ENCODE measurements at regions not wholly inside any gene's neighbourhood (a gene's known extent, or its start where the extent isn't known, plus 50 kb on each side); places are given as distances from the start of the nearest gene placed in this dataset.
A peak's percentile ranks its signal among the peaks of the same experiment; 100 is the strongest.

GRCh38 chr14:54152351-54152750 lies 195.7 kb upstream of the BMP4 start:
- TF ChIP-seq POLR2AphosphoS5 (IDR thresholded peaks at IDR 0.05; ENCODE audit: low read depth, low read length) (no peak), POLR2A (IDR thresholded peaks at IDR 0.05; ENCODE audit: low read depth, low read length) (no peak)
- FAIRE-seq, result no peak

GRCh38 chr14:54166049-54166950 lies 209.7 kb upstream of the BMP4 start:
- no peak for DNase-seq (ENCODE audit: insufficient read length)
- FAIRE-seq, result no peak
- TF ChIP-seq POLR2AphosphoS5 (IDR thresholded peaks at IDR 0.05; ENCODE audit: low read depth, low read length) (no peak), POLR2A (IDR thresholded peaks at IDR 0.05; ENCODE audit: low read depth, low read length) (no peak), TAF1 (IDR thresholded peaks at IDR 0.05; ENCODE audit: borderline replicate concordance, low read depth, low read length) (no peak)

More at GRCh38 chr14:54152351-54152750, 195.7 kb upstream of the BMP4 start:
- DNase-seq (ENCODE audit: insufficient read length), result no peak

- TF ChIP-seq POLR2AphosphoS5 (IDR thresholded peaks at IDR 0.05; ENCODE audit: low read depth, low read length), result no peak
- no peak for TF ChIP-seq POLR2A (IDR thresholded peaks at IDR 0.05; ENCODE audit: low read depth, low read length)
- TF ChIP-seq TAF1 (IDR thresholded peaks at IDR 0.05; ENCODE audit: borderline replicate concordance, low read depth, low read length), result no peak
- DNase-seq (ENCODE audit: insufficient read length), result no peak
These were observed 211.9 kb upstream of the BMP4 start for GRCh38 chr14:54168489-54168888.

GRCh38 chr14:54169254-54169924 lies 212.8 kb upstream of the BMP4 start:
- no peak for FAIRE-seq
- TF ChIP-seq POLR2A (IDR thresholded peaks at IDR 0.05; ENCODE audit: low read depth, low read length) (no peak), TAF1 (IDR thresholded peaks at IDR 0.05; ENCODE audit: borderline replicate concordance, low read depth, low read length) (no peak), POLR2AphosphoS5 (IDR thresholded peaks at IDR 0.05; ENCODE audit: low read depth, low read length) (no peak)
- no peak for DNase-seq (ENCODE audit: insufficient read length)

More at GRCh38 chr14:54168489-54168888, 211.9 kb upstream of the BMP4 start:
- FAIRE-seq, result no peak

GRCh38 chr14:54170301-54170700 lies 213.7 kb upstream of the BMP4 start:
- TF ChIP-seq POLR2AphosphoS5 (IDR thresholded peaks at IDR 0.05; ENCODE audit: low read depth, low read length), result no peak
- TF ChIP-seq TAF1 (IDR thresholded peaks at IDR 0.05; ENCODE audit: borderline replicate concordance, low read depth, low read length), result no peak
- TF ChIP-seq POLR2A (IDR thresholded peaks at IDR 0.05; ENCODE audit: low read depth, low read length), result no peak
- no peak for FAIRE-seq
- no peak for DNase-seq (ENCODE audit: insufficient read length)

- no peak for TF ChIP-seq TAF1 (IDR thresholded peaks at IDR 0.05; ENCODE audit: borderline replicate concordance, low read depth, low read length)
- TF ChIP-seq POLR2A (IDR thresholded peaks at IDR 0.05; ENCODE audit: low read depth, low read length), result no peak
- TF ChIP-seq POLR2AphosphoS5 (IDR thresholded peaks at IDR 0.05; ENCODE audit: low read depth, low read length), result no peak
- no peak for DNase-seq (ENCODE audit: insufficient read length)
- no peak for FAIRE-seq
These were observed 215.5 kb upstream of the BMP4 start for GRCh38 chr14:54172114-54172513.

- DNase-seq (ENCODE audit: insufficient read length), result no peak
- TF ChIP-seq POLR2AphosphoS5 (IDR thresholded peaks at IDR 0.05; ENCODE audit: low read depth, low read length) (no peak), POLR2A (IDR thresholded peaks at IDR 0.05; ENCODE audit: low read depth, low read length) (no peak), TAF1 (IDR thresholded peaks at IDR 0.05; ENCODE audit: borderline replicate concordance, low read depth, low read length) (no peak)
- FAIRE-seq, result no peak
These were observed 215.9 kb upstream of the BMP4 start for GRCh38 chr14:54172562-54172961.

- TF ChIP-seq TAF1 (IDR thresholded peaks at IDR 0.05; ENCODE audit: borderline replicate concordance, low read depth, low read length) (no peak), POLR2A (IDR thresholded peaks at IDR 0.05; ENCODE audit: low read depth, low read length) (no peak), POLR2AphosphoS5 (IDR thresholded peaks at IDR 0.05; ENCODE audit: low read depth, low read length) (no peak)
- DNase-seq (ENCODE audit: insufficient read length) (no peak), FAIRE-seq (no peak)
These were observed 217.2 kb upstream of the BMP4 start for GRCh38 chr14:54173802-54174201.

GRCh38 chr14:54174457-54174856 lies 217.8 kb upstream of the BMP4 start:
- no peak for FAIRE-seq
- DNase-seq (ENCODE audit: insufficient read length), result no peak
- no peak for TF ChIP-seq POLR2AphosphoS5 (IDR thresholded peaks at IDR 0.05; ENCODE audit: low read depth, low read length)
- no peak for TF ChIP-seq POLR2A (IDR thresholded peaks at IDR 0.05; ENCODE audit: low read depth, low read length)
- no peak for TF ChIP-seq TAF1 (IDR thresholded peaks at IDR 0.05; ENCODE audit: borderline replicate concordance, low read depth, low read length)

- FAIRE-seq (peak; percentile 92), DNase-seq (ENCODE audit: insufficient read length) (peak; percentile 7)
- TF ChIP-seq TAF1 (IDR thresholded peaks at IDR 0.05; ENCODE audit: borderline replicate concordance, low read depth, low read length) (no peak), POLR2AphosphoS5 (IDR thresholded peaks at IDR 0.05; ENCODE audit: low read depth, low read length) (no peak), POLR2A (IDR thresholded peaks at IDR 0.05; ENCODE audit: low read depth, low read length) (no peak)
These were observed 218.8 kb upstream of the BMP4 start for GRCh38 chr14:54175298-54175942.

GRCh38 chr14:54177019-54177418 lies 219.8 kb upstream of the CDKN3 start:
- no peak for FAIRE-seq

More at GRCh38 chr14:54177019-54177418, 219.8 kb upstream of the CDKN3 start:
- no peak for TF ChIP-seq TAF1 (IDR thresholded peaks at IDR 0.05; ENCODE audit: borderline replicate concordance, low read depth, low read length)
- TF ChIP-seq POLR2A (IDR thresholded peaks at IDR 0.05; ENCODE audit: low read depth, low read length), result no peak
- no peak for TF ChIP-seq POLR2AphosphoS5 (IDR thresholded peaks at IDR 0.05; ENCODE audit: low read depth, low read length)
- no peak for DNase-seq (ENCODE audit: insufficient read length)

Measured in GM12892 (cell line).